ENCODE measurements at regions not wholly inside any gene's neighbourhood (a gene's known extent, or its start where the extent isn't known, plus 50 kb on each side); places are given as distances from the start of the nearest gene placed in this dataset.
A peak's percentile ranks its signal among the peaks of the same experiment; 100 is the strongest.

DNA sequence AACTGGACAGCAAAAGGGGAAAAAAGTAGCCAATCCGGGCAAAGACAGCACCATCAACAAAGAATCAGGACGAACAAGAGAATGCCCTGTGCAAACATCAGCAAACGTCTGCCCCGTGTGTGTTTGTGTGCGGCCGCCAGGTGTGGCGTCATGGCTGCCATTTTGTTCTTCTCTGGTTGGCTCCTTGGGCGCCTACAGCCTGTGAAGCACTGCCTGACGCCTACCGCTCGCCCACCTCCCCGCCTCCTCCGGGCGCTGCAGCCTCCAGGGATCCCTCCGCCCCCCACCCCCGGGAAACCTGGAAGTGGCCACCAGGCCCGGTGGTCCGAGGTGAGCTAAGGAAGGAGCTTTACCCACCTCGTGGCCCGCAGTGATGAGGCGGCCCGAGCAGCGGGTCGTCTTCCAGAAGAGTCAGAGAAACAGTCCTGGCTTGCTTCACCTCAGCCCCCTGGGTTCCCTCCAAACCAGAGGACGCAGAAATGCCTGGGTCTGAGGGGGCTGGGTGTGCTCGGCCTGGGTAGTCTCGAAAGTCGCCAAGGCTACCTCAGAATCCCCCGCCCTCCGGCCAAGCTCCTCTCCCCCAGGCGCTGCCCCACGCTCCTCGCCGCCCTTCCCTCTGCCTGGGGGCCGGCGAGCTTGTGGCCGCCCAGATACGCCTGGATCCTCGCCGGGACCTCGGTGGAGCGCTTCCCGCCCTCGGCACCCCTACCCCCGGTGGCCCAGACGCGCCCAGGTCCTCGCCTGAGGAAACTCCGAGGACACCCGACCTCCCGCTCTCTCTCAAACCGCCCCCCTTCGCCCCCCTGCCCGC, 61.8 kb upstream of the IL6 start:
- H3K4me3 ChIP-seq (ENCODE audit: low read depth, low read length) = no peak overlapping the region
- TF ChIP-seq, protein P1, sequence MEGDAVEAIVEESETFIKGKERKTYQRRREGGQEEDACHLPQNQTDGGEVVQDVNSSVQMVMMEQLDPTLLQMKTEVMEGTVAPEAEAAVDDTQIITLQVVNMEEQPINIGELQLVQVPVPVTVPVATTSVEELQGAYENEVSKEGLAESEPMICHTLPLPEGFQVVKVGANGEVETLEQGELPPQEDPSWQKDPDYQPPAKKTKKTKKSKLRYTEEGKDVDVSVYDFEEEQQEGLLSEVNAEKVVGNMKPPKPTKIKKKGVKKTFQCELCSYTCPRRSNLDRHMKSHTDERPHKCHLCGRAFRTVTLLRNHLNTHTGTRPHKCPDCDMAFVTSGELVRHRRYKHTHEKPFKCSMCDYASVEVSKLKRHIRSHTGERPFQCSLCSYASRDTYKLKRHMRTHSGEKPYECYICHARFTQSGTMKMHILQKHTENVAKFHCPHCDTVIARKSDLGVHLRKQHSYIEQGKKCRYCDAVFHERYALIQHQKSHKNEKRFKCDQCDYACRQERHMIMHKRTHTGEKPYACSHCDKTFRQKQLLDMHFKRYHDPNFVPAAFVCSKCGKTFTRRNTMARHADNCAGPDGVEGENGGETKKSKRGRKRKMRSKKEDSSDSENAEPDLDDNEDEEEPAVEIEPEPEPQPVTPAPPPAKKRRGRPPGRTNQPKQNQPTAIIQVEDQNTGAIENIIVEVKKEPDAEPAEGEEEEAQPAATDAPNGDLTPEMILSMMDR (conservative IDR thresholded peaks at IDR 0.05; ENCODE audit: low read depth, low read length) = no peak
- DNase-seq (ENCODE audit: low read depth) = no peak

DNA sequence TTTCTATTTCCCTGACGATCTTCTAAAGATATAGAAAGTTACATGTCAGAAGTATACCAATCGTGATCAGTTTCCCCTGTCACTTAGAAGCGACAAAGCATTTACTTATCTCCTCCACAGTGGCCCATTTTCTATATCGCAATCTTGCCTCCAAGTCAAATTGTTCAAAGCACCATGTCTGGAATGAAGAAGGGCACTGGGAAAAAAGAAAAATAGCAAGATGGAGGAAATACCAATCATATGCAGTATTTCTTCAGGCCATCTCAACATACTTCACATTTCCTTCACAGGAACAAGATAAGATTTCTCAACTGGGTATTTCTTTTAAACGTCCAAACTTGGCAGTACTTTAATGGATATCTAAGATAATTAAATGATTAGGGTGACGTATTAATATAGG, 63.3 kb upstream of the IL6 start:
- H3K4me3 ChIP-seq (ENCODE audit: low read depth, low read length) = no peak overlapping the region
- TF ChIP-seq, protein P1 (conservative IDR thresholded peaks at IDR 0.05; ENCODE audit: low read depth, low read length) = no peak
- DNase-seq (ENCODE audit: low read depth) = peak; percentile 68

DNA sequence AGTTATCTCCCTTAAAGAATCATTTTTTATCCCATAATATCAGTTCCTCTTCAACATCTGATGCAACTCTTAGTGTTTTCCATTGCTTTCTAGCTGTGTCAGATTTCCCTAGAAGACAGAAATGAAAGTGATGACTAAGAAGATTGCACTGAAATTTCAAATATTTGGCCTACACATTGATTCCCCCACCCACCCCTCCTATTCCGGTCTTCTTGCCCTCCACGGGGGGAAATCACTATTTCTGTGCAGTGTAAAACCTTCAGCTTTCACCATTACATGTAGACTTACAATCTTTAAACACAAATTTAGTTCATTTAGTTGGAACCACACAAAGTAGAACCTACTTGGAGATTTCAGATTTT, 63.7 kb upstream of the IL6 start:
- TF ChIP-seq, protein P1 (conservative IDR thresholded peaks at IDR 0.05; ENCODE audit: low read depth, low read length) = no peak
- DNase-seq (ENCODE audit: low read depth) = peak; percentile 88
- H3K4me3 ChIP-seq (ENCODE audit: low read depth, low read length) = no peak overlapping the region

DNA sequence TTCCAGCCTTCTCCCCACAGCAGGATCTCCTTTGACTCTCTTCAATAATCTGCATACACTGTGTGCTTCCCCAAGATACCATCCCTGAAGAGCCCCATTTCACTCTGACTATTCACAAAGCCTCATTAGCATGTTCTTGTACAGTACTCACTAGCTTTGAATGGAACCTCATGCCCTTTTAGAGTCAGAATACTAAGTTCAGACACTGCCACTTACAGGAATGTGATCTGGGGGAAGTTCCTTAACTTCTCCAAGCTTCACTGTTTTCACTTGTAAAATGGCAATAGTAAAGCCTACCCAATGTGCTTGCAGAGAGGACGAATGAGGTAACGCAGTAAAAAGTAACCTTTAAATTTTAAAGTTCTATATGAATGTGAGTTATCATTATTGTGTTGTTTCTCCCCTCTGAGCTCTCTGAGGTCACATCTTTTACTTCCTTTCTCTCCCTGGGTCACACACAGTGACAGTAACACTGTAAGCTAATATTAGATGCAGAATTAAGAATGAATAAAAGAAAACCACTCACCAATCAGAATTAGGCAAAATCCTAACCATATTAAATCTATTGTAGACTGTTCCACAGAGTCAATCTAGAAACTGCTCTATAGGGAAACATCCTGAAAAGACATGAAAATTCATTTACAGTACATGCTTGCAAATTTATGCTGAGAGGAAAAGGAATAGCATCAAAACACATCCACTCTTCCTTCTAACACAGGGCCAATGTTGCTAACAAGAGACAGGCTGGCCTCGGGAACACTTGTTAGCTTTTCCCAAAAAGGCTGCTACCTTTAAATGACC, 64.2 kb upstream of the IL6 start:
- DNase-seq (ENCODE audit: low read depth) = no peak
- no peak overlapping the region for H3K4me3 ChIP-seq (ENCODE audit: low read depth, low read length)
- TF ChIP-seq, protein P1 (conservative IDR thresholded peaks at IDR 0.05; ENCODE audit: low read depth, low read length) = no peak

DNA sequence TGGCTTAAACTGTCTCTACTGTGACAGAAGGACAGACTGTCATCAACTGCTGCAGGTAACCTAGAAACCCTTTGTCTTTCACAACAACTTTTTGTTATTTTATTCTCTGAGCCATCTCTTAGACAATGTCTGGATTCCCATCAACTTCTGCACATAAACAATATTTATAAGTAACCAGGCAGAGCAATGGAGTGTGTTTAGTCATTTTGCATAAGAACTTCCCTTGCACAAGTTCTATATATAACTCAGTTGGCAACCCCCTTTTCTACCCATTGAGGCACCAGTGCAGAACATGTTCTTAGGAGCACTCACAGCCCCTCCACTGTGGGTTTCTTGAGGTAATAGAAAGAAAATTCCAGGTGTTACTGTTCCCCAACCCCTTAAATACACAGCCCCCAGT, 65.0 kb upstream of the IL6 start:
- no peak overlapping the region for H3K4me3 ChIP-seq (ENCODE audit: low read depth, low read length)
- no peak for DNase-seq (ENCODE audit: low read depth)
- TF ChIP-seq, protein P1 (conservative IDR thresholded peaks at IDR 0.05; ENCODE audit: low read depth, low read length) = no peak

DNA sequence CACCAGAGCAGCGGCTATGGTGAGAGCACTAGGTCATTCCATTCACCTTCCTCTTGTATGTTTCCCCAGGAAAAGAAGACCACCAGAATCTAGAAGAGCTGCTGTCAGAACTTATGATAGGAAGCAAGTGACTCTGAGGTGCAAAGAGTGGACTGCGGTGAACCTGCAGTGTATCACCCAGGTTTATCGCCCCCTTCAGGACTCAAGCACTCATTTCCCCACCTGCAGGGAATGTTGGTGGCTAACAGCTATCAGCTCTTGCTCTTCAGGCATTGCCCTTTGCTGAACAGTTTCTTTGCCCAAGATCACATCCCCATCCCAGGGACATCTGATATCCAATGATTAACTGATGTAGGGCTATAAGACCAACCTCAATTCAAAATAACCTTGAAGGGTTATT, 66.3 kb upstream of the IL6 start:
- no peak overlapping the region for H3K4me3 ChIP-seq (ENCODE audit: low read depth, low read length)
- DNase-seq (ENCODE audit: low read depth) = no peak
- TF ChIP-seq, protein P1 (conservative IDR thresholded peaks at IDR 0.05; ENCODE audit: low read depth, low read length) = peak; percentile 25
